Loucy (cell line): ENCODE measurements at regions not wholly inside any gene's neighbourhood (a gene's known extent, or its start where the extent isn't known, plus 50 kb on each side); places are given as distances from the start of the nearest gene placed in this dataset.

Source experiments
- CTCF ChIP-seq: fragments of 200-600 bp; sonication (generic); conservative IDR thresholded peaks from 2 replicates; pipeline ENCODE4 v1.5.1; 2014; ENCODE audit warnings: mild to moderate bottlenecking, antibody characterized with exemption, low read length
- EZH2phosphoT487 ChIP-seq: fragments of 200-600 bp; IDR thresholded peaks from 2 replicates; pipeline ENCODE4 v1.6.1; 2018; ENCODE audit warnings: antibody characterized with exemption, mild to moderate bottlenecking, moderate library complexity, borderline replicate concordance

DNA sequence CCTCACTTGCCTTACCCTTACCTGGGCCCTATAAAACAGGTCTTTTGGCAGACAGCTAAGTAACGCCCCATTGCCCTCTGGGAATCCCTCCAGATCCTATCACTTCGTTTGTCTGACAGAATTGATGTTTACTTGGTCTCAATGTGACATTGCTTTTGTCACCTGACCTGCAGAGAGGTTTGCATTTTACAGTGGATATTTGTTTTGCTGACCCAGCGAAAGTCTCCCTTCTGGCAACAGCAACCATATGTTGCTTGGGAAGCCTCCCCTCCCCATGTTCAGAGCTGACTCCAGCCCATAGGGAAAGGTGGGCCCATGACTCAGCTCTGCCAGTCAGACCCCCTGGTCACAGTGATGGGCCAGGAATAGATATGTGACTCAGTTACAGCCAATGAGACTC lies 54.0 kb upstream of the LARP1 start:
- TF ChIP-seq CTCF: no peak
- no peak for TF ChIP-seq EZH2phosphoT487
